IPS-NIHi11 (cell line): ENCODE measurements at regions not wholly inside any gene's neighbourhood (a gene's known extent, or its start where the extent isn't known, plus 50 kb on each side); places are given as distances from the start of the nearest gene placed in this dataset.

Experiments
- DNase-seq: peaks from one replicate; pipeline ENCODE4 v3.0.0; 2012; ENCODE audit warnings: mixed read lengths, low spot score

DNA sequence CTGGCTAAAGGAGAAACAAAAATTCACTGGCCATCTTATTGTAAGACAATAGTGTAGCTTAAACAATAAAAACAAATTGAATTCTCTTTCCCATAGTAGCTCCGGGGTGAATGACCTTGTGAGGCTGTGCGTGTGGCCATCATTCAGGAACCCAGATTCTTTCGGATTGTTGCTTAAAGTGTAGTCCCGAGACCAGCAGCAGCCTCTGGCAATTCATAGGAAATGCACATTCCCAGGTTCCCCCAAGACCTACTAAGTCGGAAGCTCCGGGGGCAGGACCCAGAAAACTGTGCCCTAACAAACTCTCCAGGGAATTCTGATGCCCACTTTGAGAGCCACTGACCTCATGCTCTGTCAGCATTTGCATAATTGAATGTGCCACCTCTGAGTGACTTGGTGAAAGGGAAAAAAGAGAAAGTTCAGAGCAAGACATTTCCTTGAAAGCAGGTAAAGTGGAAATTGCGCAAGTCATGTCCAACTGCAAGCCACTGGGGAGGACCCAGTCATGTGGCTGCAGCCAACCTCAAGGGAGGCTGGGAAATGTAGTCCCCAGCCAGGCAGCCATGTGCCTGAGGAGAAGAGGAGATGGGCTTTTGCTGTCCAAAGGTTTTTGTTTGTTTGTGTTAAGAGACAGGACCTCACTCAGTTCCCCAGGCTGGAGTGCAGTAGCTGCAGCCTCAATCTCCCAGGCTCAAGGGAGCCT lies 50.7 kb upstream of the PNMA8B start:
- DNase-seq, result peak; percentile 76

DNA sequence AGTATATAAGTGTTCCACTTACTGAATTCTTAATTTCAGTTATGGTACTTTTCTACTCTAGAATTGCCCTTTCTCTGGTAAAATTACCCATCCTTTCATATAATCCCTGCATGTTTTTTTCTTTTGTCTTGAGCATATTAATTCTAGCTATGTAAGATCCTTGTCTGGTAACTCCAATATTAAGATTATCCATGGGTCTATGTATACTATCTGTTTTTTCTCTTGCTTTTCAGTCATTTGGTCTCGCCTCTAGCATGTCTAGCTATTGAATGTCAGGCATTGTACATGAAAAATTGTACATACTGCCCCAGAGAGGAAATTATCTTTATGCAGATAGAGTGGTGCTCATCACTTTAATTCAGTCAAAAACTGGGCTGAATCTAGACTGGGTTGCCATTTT lies 50.4 kb upstream of the CALM3 start:
- DNase-seq, result no peak

DNA sequence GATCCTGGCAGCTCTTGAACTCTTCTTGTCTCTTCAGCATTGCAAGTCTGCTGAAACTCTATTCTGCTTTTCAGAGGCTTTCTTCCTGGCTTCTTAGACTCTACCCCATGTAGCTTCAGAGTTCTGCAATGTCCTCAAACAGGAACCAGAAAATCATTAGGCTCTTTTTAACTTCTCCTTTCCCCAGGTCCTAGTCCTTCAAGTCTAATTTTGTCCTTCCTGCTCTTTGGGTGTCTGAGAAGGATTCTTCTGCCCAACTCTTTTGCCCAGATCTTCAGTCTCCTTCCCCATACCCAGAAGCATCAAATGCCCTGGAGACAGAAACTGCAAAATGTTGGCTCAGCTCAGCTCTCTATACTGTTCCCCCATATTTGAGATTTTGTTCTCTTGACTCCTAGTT lies 50.0 kb upstream of the CALM3 start:
- DNase-seq, result no peak
